ENCODE measurements at regions not wholly inside any gene's neighbourhood (a gene's known extent, or its start where the extent isn't known, plus 50 kb on each side); places are given as distances from the start of the nearest gene placed in this dataset.

DNA sequence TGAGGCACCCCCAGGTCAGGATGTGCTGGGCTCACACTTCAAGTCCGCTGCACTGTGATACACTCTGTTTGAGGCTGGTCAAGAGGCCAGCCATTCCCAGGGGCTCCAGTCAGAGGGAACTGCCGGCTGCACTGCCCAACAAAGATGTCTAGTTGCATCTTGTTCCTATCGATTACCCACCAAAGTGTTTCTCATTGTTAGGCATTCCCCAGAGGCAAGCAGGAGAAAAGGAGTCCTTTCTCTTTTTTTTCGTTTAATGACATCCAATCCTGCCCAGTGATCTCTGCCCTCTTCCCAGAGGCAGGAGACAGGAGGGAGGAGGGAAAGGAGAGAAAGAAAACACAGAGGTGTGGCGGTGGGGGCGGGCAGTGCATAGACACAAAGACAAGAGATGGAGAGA lies 150.4 kb downstream of the OMA1 start:
- Histone ChIP-seq H3K4me3 (no peak overlapping the region), H3K4me1 (no peaks in the 10 kb centered on the region), H3K27ac (no peak overlapping the region), H3K27me3 (ENCODE audit: low read depth) (no peaks in the 10 kb centered on the region), H3K9me3 (no peaks in the 10 kb centered on the region), H3K36me3 (no peaks in the 10 kb centered on the region)
- no peak for TF ChIP-seq CTCF (IDR thresholded peaks at IDR 0.05)
- intact Hi-C loops (cut with DNase I): no loop called here
- DNase-seq: no peak
- no peak for ATAC-seq

DNA sequence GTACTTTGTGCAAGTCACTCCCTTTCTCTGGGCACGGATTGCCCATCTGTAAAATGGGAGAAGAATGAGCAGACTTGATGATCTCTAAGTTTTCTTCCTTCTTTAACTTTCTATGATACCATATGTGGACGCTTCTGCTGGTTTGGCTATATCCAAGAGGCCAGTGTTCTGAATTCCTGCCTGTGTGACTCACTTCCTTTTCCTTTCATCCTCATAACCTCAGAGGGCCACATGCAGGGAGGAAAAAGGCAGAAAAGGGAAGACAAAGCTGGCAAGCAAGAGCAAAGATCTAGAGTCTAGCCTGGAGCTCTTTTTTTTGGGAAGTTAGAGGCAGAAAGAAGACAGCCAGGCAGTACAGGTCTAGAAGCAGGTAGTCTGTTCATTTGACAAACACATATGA lies 151.2 kb downstream of the OMA1 start:
- Histone ChIP-seq H3K4me1 (no peaks in the 10 kb centered on the region), H3K4me3 (no peak overlapping the region), H3K27me3 (ENCODE audit: low read depth) (no peaks in the 10 kb centered on the region), H3K36me3 (no peaks in the 10 kb centered on the region), H3K27ac (no peak overlapping the region), H3K9me3 (no peaks in the 10 kb centered on the region)
- TF ChIP-seq CTCF (IDR thresholded peaks at IDR 0.05): no peak
- intact Hi-C loops (cut with DNase I): no loop called here
- ATAC-seq (no peak), DNase-seq (no peak)

DNA sequence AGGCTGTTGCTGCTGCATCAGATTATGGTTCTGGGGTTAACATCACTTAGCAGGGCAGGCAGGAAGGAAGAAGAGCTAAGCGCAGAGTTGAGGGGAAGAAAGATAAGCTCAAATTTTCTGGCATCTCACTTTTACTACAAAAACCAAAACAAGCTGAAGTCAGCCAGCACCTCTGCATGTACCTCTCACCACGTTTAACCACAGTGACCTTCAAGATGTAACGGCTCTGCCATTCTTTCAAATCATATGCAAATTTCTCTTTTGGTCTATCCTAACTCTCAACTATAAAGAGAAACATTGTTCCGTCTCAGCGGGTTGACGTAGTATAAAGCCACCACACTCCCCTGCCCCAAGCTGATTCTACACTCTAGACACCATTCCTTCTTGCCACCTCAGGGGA lies 154.4 kb downstream of the OMA1 start:
- Histone ChIP-seq H3K27ac (no peak overlapping the region), H3K4me3 (no peak overlapping the region), H3K36me3 (no peaks in the 10 kb centered on the region), H3K9me3 (no peaks in the 10 kb centered on the region), H3K4me1 (no peaks in the 10 kb centered on the region), H3K27me3 (ENCODE audit: low read depth) (no peaks in the 10 kb centered on the region)
- intact Hi-C loops (cut with DNase I): no loop called here
- ATAC-seq (no peak), DNase-seq (no peak)
- no peak for TF ChIP-seq CTCF (IDR thresholded peaks at IDR 0.05)

GRCh38 chr1:58391514-58391913 lies 155.0 kb downstream of the OMA1 start:
- no peaks in the 10 kb centered on the region for H3K4me1 ChIP-seq
- no peaks in the 10 kb centered on the region for H3K27me3 ChIP-seq (ENCODE audit: low read depth)
- ATAC-seq: no peak
- TF ChIP-seq CTCF (IDR thresholded peaks at IDR 0.05): no peak
- no peak for DNase-seq
- no peaks in the 10 kb centered on the region for H3K9me3 ChIP-seq
- no peak overlapping the region for H3K4me3 ChIP-seq
- intact Hi-C loops (cut with DNase I): no loop called here
- H3K27ac ChIP-seq: no peak overlapping the region
- H3K36me3 ChIP-seq: no peaks in the 10 kb centered on the region

GRCh38 chr1:58391056-58391455 lies 155.5 kb downstream of the OMA1 start:
- intact Hi-C loops (cut with DNase I): no loop called here
- Histone ChIP-seq H3K4me3 (no peak overlapping the region), H3K9me3 (no peaks in the 10 kb centered on the region), H3K4me1 (no peaks in the 10 kb centered on the region), H3K27me3 (ENCODE audit: low read depth) (no peaks in the 10 kb centered on the region), H3K27ac (no peak overlapping the region), H3K36me3 (no peaks in the 10 kb centered on the region)
- TF ChIP-seq CTCF (IDR thresholded peaks at IDR 0.05): no peak
- no peak for DNase-seq
- ATAC-seq: no peak

- no peaks in the 10 kb centered on the region for H3K9me3 ChIP-seq
- TF ChIP-seq CTCF (IDR thresholded peaks at IDR 0.05): no peak
- H3K4me1 ChIP-seq: no peaks in the 10 kb centered on the region
- no peak overlapping the region for H3K4me3 ChIP-seq
- H3K27me3 ChIP-seq (ENCODE audit: low read depth): no peaks in the 10 kb centered on the region
- DNase-seq (no peak), ATAC-seq (no peak)
- intact Hi-C loops (cut with DNase I): no loop called here
- H3K27ac ChIP-seq: no peak overlapping the region
- no peaks in the 10 kb centered on the region for H3K36me3 ChIP-seq
These were observed 156.4 kb downstream of the OMA1 start for GRCh38 chr1:58390091-58390490.
